ENCODE measurements at regions not wholly inside any gene's neighbourhood (a gene's known extent, or its start where the extent isn't known, plus 50 kb on each side); places are given as distances from the start of the nearest gene placed in this dataset.

- TF ChIP-seq AHDC1 (CRISPR knock-in tag; IDR thresholded peaks at IDR 0.05; ENCODE audit: borderline replicate concordance) (peak; percentile 42; the same call in 1 of the 2 replicates), HDAC1 (CRISPR knock-in tag; IDR thresholded peaks at IDR 0.05) (0 out of 2 replicates have a peak, but pooled peaks have one; percentile 39), NR2F2 (IDR thresholded peaks at IDR 0.05; ENCODE audit: borderline replicate concordance, low read depth) (peak; percentile 81), HNRNPH1 (optimal IDR thresholded peaks at IDR 0.05; ENCODE audit: low read depth, low read length) (no peak), ZNF770 (CRISPR knock-in tag; IDR thresholded peaks at IDR 0.05) (no peak), ZGPAT (CRISPR knock-in tag; IDR thresholded peaks at IDR 0.05) (peak; percentile 70), DBP (CRISPR knock-in tag; IDR thresholded peaks at IDR 0.05; ENCODE audit: not compliant biosample characterization) (no peak), POGK (CRISPR knock-in tag; conservative IDR thresholded peaks at IDR 0.05) (no peak), SNAI1 (CRISPR knock-in tag; IDR thresholded peaks at IDR 0.05; ENCODE audit: borderline replicate concordance) (no peak), HIC2 (CRISPR knock-in tag; IDR thresholded peaks at IDR 0.05; ENCODE audit: low read depth) (no peak), GABPA (IDR thresholded peaks at IDR 0.05; ENCODE audit: low read depth, low read length) (no peak), GABPA (CRISPR knock-in tag; IDR thresholded peaks at IDR 0.05; ENCODE audit: low read depth) (no peak), ZNF784 (CRISPR knock-in tag; IDR thresholded peaks at IDR 0.05; ENCODE audit: borderline replicate concordance) (peak; percentile 50; the same call in 1 of the 2 replicates), KAT8 (CRISPR knock-in tag; IDR thresholded peaks at IDR 0.05) (peak; percentile 74)
These were observed 83.9 kb upstream of the AFDN start (continued) for GRCh38 chr6:167742719-167743303.
